Activated B cell treated with CpG ODN at 0.5 μM for 24 hours (primary cell): ENCODE measurements at regions not wholly inside any gene's neighbourhood (a gene's known extent, or its start where the extent isn't known, plus 50 kb on each side); places are given as distances from the start of the nearest gene placed in this dataset.

Experiments
- ATAC-seq: fragments of 200-7000 bp; cut with Tn5 transposase; one replicate; pipeline ENCODE4 v1.10.0; 2021; ENCODE audit warnings: low read depth, mild to moderate bottlenecking, moderate library complexity
- CTCF ChIA-PET: fragments of 350-600 bp; sonication (Branson Sonifier 250); formaldehyde crosslinking; loops from one replicate; lab custom pipeline; 2021; ENCODE audit warnings: antibody characterized with exemption; lab: Charles Lee
- POLR2A ChIA-PET: fragments of 350-600 bp; sonication (Branson Sonifier 250); formaldehyde crosslinking; loops from one replicate; lab custom pipeline; 2021; ENCODE audit warnings: antibody characterized with exemption; lab: Charles Lee
- DNase-seq: peaks from one replicate; pipeline ENCODE4 v3.0.0; 2022
- H3K27ac Mint-ChIP-seq: one replicate; pipeline ENCODE4 v1.8.0; 2020; ENCODE audit warnings: mixed read lengths
- H3K27me3 Mint-ChIP-seq: one replicate; pipeline ENCODE4 v1.8.0; 2021; ENCODE audit warnings: mixed read lengths
- H3K36me3 Mint-ChIP-seq: one replicate; pipeline ENCODE4 v1.8.0; 2021; ENCODE audit warnings: low read depth, mixed read lengths
- H3K4me1 Mint-ChIP-seq: one replicate; pipeline ENCODE4 v1.8.0; 2021; ENCODE audit warnings: mixed read lengths
- H3K4me3 Mint-ChIP-seq: one replicate; pipeline ENCODE4 v1.8.0; 2020; ENCODE audit warnings: mild to moderate bottlenecking, mixed read lengths
- H3K9me3 Mint-ChIP-seq: one replicate; pipeline ENCODE4 v1.8.0; 2020; ENCODE audit warnings: mixed read lengths
- CTCF ChIP-seq: fragments of 200-600 bp; IDR thresholded peaks from one replicate; pipeline ENCODE4 v1.8.0; 2022; ENCODE audit warnings: antibody characterized with exemption, mild to moderate bottlenecking
- intact Hi-C: fragments of 100-400 bp; cut with micrococcal nuclease; formaldehyde crosslinking; loops from one replicate; pipeline ENCODE4 v1.15.1; 2024

GRCh38 chr11:36817336-36817965, 219.4 kb upstream of the RAG2 start:
- no peak for TF ChIP-seq CTCF
- ChIA-PET CTCF (no interaction called here), POLR2A (no interaction called here)
- no peaks in the 10 kb centered on the region for H3K27me3 Mint-ChIP-seq
- H3K4me3 Mint-ChIP-seq, result no peak overlapping the region
- peaks cover 3% of the 10 kb centered on the region for H3K9me3 Mint-ChIP-seq
- no peak for ATAC-seq
- intact Hi-C loops, result no loop called here
- no peaks in the 10 kb centered on the region for H3K36me3 Mint-ChIP-seq
- H3K27ac Mint-ChIP-seq, result no peak overlapping the region
- DNase-seq, result no peak
- no peaks in the 10 kb centered on the region for H3K4me1 Mint-ChIP-seq

GRCh38 chr11:36809303-36809702, 211.3 kb upstream of the RAG2 start:
- TF ChIP-seq CTCF, result no peak
- H3K27me3 Mint-ChIP-seq, result no peaks in the 10 kb centered on the region
- ChIA-PET CTCF (no interaction called here), POLR2A (no interaction called here)
- H3K36me3 Mint-ChIP-seq, result no peaks in the 10 kb centered on the region
- intact Hi-C loops, result no loop called here
- H3K4me3 Mint-ChIP-seq, result no peak overlapping the region
- no peaks in the 10 kb centered on the region for H3K9me3 Mint-ChIP-seq
- ATAC-seq (no peak), DNase-seq (no peak)
- H3K4me1 Mint-ChIP-seq, result no peaks in the 10 kb centered on the region
- H3K27ac Mint-ChIP-seq, result no peak overlapping the region

- H3K4me1 Mint-ChIP-seq, result no peaks in the 10 kb centered on the region
- no peaks in the 10 kb centered on the region for H3K9me3 Mint-ChIP-seq
- POLR2A ChIA-PET, result no interaction called here
- intact Hi-C loops, result no loop called here
- no peaks in the 10 kb centered on the region for H3K27me3 Mint-ChIP-seq
- no peak overlapping the region for H3K27ac Mint-ChIP-seq
- no peak for TF ChIP-seq CTCF
- CTCF ChIA-PET, result no interaction called here
- no peak for DNase-seq
- H3K36me3 Mint-ChIP-seq, result no peaks in the 10 kb centered on the region
- no peak overlapping the region for H3K4me3 Mint-ChIP-seq
- no peak for ATAC-seq
These were observed 209.8 kb upstream of the RAG2 start for GRCh38 chr11:36807871-36808270.

- H3K4me3 Mint-ChIP-seq, result no peak overlapping the region
- no peak overlapping the region for H3K27ac Mint-ChIP-seq
- DNase-seq (no peak), ATAC-seq (no peak)
- H3K36me3 Mint-ChIP-seq, result no peaks in the 10 kb centered on the region
- H3K9me3 Mint-ChIP-seq, result no peaks in the 10 kb centered on the region
- CTCF ChIA-PET, result no interaction called here
- TF ChIP-seq CTCF, result no peak
- H3K27me3 Mint-ChIP-seq, result no peaks in the 10 kb centered on the region
- intact Hi-C loops, result no loop called here
- POLR2A ChIA-PET, result no interaction called here
- H3K4me1 Mint-ChIP-seq, result no peaks in the 10 kb centered on the region
These were observed 205.0 kb upstream of the RAG2 start for GRCh38 chr11:36803084-36803483.

- Mint-ChIP-seq H3K27me3 (peaks cover 6% of the 10 kb centered on the region), H3K36me3 (no peaks in the 10 kb centered on the region), H3K4me1 (no peaks in the 10 kb centered on the region), H3K9me3 (no peaks in the 10 kb centered on the region), H3K27ac (no peak overlapping the region), H3K4me3 (no peak overlapping the region)
- intact Hi-C loops, result no loop called here
- ChIA-PET CTCF (no interaction called here), POLR2A (no interaction called here)
- DNase-seq, result no peak
- TF ChIP-seq CTCF, result no peak
- no peak for ATAC-seq
These were observed 195.2 kb upstream of the RAG2 start for GRCh38 chr11:36792996-36793914.
